ENCODE measurements at regions not wholly inside any gene's neighbourhood (a gene's known extent, or its start where the extent isn't known, plus 50 kb on each side); places are given as distances from the start of the nearest gene placed in this dataset.
A peak's percentile ranks its signal among the peaks of the same experiment; 100 is the strongest.

DNA sequence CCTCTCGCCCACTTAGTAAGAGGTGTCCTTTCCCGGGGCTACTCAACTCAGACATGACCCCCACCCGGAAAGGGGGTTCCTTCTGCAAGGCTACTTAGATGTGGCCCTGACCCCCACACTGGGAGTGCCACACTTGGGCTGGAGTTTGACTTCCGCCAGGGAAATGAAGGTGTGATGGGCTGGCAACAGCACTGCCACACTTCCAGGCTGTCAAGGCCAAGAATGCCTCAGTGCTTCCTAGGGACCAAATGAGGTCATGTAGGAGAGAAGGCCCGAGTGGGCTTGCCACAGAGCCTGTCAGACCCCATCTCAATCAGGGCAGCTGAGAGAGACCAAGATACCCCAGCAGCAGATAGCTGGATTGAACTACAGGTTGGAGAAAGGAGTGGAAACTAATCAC lies 55.5 kb downstream of the DRD1 start:
- DNase-seq, result no peak

DNA sequence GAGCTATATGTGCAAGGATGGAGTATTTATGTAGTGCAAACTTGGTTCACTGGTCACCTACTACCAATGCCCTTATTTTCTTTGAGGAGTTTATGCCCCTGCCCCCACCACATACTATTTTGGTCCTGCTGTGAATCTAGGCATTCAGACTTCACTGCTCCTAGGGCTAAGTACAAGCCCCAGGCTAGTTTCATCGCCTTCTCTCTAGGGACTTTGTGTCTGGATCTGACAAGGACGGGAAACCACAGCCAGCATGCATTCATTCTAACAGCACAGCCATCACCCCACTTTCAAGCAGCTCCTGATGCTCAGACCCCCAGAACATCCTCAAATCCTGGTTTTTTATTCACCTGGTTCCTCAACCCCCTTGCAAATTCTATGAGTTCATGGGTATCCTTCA lies 56.8 kb downstream of the DRD1 start:
- DNase-seq, result no peak

DNA sequence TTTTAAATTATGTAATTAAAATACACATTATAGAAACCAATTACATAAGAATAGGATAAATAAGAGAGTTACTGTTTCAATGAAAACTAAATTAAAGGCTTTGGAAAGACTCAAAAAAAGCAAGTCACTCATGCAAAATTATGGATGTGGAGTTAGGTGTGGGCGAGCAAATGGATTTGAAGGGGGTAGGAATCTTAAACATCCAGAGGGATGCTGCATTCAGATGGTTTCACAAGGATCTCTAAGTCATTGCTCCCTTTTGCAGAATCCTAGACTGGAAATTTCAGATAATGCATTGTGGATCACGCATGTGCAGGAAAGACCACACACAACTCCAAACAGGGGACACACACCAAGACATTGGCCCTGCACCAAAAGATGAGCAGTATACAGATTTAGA lies 57.5 kb downstream of the DRD1 start:
- no peak for DNase-seq

DNA sequence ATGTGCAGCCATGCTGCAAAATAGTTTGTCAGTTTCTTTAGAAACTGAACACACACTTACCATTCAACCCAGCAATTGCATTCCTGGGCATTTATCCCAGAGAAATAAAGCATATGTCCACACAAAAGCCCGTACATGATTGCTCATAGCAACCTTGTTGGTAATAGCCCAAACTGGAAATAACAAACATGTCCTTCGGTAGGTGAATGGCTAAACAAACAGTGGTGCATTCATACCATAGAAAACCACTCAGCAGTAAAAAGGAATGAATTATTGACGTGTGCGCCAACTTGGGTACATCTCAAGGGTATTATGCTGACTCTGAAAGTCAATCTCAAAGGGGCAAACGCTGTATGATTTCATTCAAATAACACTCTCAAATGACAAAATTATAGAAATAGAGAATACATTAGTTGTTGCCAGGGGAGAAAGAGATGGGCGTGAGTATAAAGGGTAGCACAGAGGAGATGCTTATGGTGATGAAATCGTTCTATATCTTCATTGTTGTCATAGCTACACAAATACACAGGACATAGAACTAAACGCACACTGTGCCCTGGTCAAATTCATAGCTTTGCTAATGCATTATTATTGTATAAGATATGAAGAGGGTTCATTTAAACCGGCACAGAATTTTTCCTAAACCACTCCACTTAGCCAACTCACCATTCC lies 58.2 kb downstream of the DRD1 start:
- DNase-seq, result no peak

DNA sequence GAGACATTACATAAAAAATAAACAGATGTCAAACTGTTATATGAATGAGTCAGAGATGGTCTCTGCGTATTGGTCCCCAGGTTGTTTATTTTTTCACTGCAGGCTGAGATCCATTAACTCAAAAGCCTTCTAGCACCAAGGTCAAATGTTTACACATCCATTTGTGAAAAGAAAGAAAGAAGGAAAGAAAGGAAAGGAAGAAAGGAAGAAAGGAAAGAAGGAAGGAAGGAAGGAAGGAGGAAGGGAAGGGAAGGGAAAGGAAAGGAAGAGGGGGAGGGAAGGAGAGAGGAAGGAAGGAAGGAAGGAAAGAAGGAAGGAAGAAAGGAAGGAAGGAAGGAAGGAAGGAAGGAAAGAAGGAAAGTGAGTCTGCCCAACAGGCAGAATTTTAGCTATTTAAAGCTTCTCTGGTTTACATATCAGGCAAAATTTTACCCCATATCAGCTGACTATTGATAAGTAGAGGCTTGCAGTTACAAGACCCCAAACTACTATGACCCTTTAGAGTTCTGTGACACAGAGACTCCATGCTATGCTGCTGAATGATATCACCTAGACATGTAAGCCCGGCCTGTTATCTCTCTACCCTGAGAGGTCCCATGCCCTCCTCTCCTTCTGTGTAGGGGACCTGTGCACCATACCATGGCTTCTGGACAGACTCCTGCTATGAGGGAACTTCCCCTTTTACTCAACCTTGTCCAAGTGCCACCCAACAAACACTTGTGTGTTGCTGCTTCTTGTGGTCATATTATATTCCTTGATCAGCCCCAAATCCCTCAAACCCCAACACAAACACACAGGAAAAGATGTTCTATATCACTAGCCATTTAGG lies 59.0 kb downstream of the DRD1 start:
- no peak for DNase-seq

DNA sequence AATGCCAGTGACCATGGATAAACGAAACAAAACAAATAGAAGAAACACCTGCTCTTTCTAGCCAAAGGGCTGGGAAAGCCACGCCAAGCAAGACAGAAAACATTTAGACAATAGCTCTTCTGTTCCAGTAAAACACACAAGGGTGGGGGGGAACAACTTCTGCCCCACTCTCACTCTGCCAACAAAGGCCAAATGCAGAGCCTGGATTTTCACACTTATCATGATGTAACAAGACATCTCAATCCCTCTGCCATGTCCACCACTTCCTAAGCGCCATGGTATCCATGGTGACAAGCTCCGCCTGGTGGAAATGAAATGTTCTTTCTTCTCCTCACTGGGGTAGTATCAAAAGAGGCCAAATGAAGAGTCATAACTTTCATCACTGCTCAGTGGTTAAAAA lies 60.6 kb downstream of the DRD1 start:
- DNase-seq, result peak; percentile 49

DNA sequence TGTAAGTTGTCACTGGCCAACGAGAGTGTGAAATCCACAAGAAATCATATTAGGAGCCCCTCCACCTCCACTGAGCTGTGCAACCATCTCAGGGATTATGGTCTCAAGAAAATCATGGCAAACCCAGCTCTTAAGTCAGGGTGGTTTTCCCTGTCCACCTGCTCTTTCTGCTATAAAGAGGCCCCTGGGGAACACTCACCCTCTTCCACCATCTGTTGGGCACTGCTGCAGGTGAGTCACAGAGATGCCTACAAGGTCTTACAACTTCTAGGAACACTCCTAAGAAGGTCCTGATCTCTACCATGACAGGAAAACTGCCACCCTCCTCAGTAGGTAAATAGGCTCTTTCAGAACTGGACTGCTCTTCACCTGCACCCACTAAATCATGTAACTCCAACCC lies 61.8 kb downstream of the DRD1 start:
- DNase-seq, result no peak

DNA sequence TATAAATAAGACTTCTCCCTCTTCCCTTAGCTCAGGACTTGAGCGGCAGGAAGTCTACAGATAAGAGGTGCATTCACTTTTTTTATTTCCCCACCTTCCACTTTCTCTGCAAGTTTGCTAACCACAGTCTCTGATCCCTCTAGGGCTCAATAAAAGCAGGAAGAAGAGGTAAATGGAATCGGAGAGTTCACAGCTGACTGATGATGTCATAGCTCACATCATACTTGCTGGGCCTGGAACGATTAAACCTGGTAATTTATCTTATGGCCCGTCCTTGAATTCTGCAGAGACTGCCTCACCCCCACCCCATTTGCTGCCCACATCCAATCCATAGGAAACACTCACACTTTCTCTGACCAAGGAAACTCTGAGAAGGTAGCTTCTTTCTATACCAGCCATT lies 62.9 kb downstream of the DRD1 start:
- no peak for DNase-seq

DNA sequence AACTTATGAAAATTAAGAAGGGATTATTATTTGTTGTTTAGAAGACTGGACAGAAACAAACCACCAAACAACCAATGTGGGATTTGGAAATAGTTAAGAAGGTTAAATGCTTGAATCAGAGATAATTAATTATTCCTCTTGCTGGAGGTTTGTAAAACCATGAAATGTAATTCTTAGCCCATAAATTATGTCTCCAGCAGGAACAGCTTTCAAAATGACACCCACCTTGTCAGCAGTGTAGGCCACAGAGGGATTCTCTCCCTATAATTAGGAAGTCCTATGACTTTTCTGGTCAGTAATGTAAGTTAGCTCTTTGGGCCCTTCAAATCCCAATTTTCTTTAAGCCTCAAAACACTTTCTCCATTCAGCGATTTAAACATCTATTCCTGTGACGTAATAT lies 63.3 kb downstream of the DRD1 start:
- no peak for DNase-seq

DNA sequence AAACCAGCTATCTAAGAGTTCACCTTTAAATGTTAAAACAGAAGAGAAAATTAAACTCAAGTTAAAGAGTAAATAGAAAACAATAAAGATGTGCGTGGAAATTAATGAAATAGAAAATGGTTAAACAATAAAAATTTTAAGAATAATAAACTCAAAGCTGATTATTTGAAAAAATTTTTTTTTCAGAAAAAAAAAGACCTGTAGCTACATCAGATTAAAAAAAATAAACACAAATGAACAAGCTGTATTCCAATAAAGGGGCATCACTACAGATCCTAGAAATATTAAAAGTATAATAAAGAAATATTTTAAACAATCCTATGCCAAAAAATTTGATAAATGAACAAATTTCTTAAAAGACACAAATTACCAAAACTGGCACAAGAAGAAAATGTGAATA lies 64.1 kb downstream of the DRD1 start:
- DNase-seq, result no peak

DNA sequence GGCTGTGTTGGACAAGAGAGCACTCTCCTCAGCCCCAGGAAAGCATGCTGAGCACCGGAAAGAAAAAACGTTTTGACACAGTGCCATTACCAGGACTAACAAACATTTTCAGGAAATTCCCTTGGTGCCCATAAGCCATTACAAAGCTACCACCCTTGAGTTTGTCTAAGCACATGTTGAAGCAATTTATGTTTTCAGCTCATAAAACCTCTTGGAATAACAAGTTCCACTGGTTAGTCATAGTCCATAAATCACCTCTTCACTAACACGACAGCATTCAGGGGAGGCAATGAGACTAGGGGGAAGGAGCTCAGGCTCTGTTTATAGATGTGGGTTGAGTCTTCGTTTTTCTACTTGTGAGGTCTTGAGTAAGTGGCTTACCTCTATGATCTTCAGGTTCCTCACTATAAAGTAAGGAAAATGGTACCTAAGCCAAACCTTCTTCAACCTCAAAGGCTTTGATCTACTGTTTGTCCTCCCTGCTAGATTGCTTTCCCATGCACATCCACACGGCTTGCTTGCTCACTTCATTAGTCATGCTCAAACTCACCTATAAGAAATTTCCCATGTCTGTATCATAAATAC lies 65.4 kb downstream of the DRD1 start:
- DNase-seq, result peak; percentile 59

DNA sequence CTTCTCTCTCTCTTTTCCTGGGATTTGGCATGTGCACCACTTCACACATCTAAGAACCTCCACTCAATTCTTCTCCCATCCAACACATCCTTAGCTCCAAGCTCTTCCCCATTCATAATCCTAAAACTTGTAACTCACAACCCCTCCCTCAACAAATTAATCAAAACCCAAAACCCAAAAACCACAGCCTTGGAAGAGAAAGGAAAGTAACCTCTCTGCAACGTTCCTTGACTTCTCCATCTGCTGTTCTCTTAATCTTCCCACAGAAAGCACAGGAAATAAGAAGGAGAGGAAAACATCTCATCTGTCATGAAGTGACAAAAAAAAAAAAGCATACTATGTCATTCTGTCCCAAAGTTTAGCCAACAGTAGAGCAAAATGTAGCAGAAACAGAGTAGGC lies 66.2 kb downstream of the DRD1 start:
- no peak for DNase-seq

DNA sequence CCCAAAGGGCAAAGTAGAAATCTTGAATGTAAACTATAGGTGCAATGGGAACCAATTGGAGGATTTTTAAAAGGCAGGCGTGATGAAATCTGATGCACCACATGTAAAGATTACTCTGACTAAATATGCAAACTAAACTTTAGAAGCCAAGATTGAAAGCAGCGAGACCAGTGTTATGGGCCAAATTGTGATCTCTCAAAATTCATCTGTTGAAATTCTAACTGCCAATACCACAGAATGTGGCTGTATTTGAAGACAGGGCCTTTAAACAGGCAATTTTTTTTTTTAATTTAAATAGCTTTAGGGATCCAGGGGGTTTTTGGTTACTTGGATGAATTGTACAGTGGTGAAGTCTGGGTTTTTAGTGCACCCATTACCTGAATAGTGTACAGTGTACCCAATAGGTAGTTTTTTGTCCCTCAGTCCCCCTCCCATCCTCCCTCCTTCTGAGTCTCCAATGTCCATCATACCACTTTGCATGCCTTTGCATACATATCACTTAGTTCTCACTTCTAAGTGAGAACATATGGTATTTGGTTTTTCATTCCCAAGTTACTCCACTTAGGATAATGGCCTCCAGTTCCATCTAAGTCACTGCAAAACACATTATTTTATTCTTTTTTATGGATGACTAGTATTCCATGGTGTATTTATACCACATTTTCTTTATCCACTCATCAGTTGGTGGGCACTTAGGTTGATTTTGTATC lies 69.7 kb downstream of the DRD1 start:
- no peak for DNase-seq

DNA sequence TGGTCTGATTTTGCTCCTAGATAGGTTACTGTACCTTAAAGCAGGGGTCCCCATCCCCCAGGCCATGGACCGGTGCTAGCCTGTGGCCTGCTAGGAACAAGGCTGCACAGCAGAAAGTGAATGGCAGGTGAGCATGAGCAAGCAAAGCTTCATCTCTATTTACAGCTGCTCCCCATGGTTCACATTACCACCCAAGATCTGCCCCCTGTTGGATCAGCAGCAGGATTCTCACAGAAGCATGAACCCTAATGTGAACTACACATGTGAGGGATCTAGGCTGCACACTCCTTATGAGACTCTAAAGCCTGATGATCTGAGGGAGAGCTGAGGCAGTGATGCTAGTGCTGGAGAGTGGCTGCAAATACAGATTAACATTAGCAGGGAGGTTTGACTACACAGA lies 78.1 kb downstream of the DRD1 start:
- DNase-seq, result no peak

DNA sequence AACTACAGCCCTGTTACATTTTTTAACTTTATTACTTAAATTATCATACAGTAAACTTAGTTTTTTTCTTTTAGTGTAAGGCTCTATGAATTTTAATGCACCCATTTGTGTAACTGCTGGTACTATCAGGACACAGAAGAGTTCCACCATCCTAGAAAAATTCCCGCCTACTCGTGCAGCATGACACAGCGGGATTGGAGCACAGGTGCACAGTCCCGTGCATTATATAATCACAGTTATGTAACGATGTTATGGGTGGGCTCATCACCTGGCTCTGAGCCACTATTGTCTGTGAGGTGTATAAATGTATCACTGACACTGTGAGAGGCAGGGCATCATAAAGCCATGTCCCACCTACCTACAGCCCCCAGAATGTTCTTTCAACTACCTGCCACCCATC lies 80.7 kb downstream of the DRD1 start:
- no peak for DNase-seq

DNA sequence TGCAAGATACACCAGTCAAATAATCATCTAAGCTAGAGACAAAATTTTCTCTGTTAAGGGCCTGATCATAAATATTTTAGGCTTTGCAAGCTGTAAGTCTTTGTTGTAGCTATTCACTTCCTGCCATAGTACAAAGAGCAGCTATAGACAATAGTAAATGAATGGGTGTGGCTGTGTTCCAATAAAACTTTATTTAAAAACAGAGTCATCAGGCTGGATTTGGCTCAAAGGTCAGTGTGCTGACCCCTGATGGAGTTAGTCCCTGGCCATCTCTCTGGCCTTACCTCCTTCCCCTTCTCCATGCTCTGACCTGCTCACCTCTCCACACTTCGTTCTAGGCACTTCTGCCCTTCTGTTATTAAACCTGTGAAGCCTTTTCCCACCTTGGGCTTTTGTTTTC lies 86.0 kb downstream of the DRD1 start:
- DNase-seq, result no peak

DNA sequence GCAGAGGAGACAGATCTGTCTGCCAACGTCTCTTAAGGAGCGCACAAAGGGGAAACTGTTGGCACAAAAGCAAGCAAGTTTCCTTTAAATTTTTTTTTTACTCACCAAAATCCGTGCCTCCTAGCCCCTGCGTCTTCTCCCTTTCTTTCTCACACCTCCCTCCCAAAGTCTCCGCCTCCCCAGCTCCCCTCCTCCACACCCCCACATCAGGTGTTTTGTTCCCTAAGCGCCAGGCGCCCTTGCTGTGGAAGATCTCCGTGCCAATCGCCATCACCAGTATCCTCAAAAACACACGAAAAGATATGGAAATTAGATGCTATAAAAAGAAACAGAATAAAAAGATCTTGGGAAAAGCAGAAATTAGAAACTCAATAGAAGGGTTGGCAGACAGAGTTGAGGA lies 87.6 kb downstream of the DRD1 start:
- no peak for DNase-seq

DNA sequence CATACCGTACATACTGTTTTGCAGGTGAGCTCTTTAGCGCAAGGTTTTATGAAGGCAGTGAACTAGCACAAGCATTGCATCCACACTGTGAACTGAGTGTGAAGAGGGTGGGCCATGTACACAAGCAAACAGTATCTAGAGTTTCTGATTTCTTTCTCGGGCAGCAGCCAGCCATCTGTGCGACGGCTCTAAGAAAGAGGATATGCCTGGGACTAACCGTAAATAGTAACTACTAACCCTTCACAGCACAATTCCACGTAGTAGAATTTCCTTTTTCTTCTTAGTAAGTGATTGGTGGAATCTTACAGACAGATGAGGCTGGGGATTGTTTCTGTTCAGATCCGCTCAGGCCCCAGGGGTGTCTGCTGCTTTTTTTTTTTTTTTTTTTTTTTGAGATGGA lies 89.0 kb downstream of the DRD1 start:
- DNase-seq, result no peak

DNA sequence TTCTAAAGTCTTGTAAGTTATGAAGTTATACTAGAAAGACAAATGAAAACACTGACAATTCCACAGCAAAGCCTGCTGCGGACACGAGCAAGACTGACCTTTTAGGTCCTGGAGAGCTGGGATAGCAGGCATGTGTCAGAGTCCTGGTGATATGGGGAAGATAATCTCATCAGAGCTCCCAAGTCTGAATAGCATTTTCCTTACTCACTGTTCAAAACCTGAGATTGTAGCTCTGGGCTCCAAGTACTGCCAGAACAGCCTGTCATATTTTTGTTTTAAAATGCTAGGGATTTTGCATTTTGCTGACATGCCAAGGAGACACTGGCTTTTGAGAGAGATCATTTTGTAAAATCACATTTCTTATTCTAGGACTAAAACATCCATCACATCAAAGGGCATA lies 90.1 kb downstream of the DRD1 start:
- DNase-seq, result no peak

DNA sequence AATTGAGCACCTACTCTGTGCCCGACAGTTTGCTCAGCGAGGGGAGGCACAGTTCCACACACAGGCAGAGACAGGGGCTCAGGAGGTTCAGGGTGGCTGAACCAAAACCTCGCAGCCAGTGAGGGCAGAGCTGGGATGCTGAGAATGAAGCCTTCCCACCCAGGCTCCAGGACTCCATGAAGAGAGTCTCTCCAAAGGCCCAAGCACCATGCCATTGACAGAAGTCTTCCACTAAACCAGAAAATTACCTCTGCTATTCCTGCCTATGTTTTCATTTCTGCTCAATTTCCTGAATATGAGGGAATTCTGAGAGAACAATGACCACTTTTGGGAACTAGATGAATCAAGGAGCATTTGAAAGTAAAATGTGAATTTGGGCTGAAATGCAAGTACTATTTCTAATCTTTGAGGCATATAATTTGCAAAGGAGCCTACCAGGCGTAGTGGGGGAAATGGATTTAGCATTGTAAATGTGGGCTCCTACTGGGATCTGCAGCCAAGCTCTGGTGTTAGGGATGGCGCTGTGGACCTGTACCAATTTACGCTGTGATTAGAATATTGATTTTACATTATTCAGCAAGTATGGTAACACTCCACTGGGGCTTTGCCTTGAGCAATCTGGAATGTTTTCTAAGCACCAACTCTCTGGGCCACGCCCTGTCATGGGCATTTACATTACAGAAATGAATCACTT lies 91.9 kb downstream of the DRD1 start:
- no peak for DNase-seq

DNA sequence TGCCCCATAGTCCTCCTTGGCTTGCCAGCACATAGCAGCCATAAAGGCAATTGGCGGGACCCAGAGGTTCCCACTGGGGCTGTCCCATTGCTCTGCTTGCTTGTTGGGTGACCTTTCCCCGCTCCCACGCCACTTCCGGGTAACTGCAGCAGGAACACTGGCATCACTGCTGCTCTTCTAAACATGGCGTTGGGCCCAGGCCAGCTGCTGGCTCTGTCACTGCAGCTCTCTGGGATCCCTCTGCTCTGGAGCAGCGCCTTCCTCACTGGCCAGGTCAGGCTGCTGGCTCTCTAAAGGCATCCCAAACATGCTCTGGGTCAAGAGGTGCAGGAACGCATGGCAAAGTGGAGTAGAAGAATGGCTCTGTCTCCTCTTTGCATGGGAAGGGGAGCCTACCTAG lies 92.9 kb downstream of the DRD1 start:
- DNase-seq, result no peak

DNA sequence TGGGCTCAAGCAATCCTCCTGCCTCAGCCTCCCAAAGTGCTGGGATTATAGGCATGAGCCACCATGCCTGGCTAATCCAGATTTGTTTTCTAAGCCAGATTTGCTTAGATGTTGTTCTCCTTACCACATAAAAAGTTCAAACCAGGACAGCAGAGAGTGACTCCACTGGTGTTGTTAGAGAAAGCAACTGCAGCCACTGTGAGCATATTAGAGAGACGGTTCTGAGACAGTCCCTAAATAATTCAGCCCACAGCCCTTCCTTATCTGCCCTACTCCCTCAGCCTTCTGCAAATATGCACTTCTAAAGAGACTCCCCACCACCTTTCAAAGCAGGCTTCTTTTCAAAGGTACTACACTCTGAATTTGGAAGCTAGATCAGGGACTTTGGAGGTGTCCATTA lies 96.1 kb downstream of the DRD1 start:
- no peak for DNase-seq

DNA sequence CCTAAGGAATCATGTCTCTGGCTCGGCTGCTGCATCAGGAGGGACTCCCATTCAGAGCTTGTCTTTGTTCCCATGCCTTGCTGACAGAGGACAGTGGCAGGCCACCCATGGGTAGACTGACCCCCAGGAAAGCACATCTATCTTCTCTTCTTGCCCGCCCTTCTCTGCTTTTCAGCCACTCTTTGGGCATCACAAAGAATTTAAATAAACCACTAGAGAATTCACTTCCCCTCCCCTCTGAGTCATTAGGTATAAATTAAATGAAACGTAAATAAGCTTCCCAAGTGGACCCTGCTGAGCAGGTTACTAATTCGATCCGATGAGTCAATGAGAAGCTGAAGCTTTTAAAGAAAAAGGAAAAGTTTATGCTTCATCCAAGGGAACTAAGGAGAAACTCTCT lies 97.0 kb downstream of the DRD1 start:
- DNase-seq, result no peak
